ENCODE measurements at regions not wholly inside any gene's neighbourhood (a gene's known extent, or its start where the extent isn't known, plus 50 kb on each side); places are given as distances from the start of the nearest gene placed in this dataset.

- no peak for DNase-seq (ENCODE audit: low read depth in 4 of 6, low spot score in 6 of 6)
- Histone ChIP-seq H3K9me3 (ENCODE audit: control insufficient read depth, insufficient read depth, low read length) (no peaks in the 10 kb centered on the region), H3K27me3 (ENCODE audit: control insufficient read depth, insufficient read depth, low read length) (no peaks in the 10 kb centered on the region), H3K4me3 (ENCODE audit: low read depth, low read length) (no peak overlapping the region), H3K4me1 (ENCODE audit: control insufficient read depth, insufficient read depth, low read length) (no peaks in the 10 kb centered on the region), H3K27ac (ENCODE audit: low read depth, low read length) (no peak overlapping the region), H3K36me3 (ENCODE audit: control insufficient read depth, insufficient read depth, low read length) (no peaks in the 10 kb centered on the region)
- 90% methylated on average over 1 of the region's 3 CpGs for WGBS (ENCODE audit: insufficient coverage)
Measured at GRCh38 chr6:81847866-81848265, 95.4 kb upstream of the TENT5A start.

GRCh38 chr6:81844686-81845085 is 92.2 kb upstream of the TENT5A start:
- no peak for DNase-seq (ENCODE audit: low read depth in 4 of 6, low spot score in 6 of 6)
- H3K9me3 ChIP-seq (ENCODE audit: control insufficient read depth, insufficient read depth, low read length): no peaks in the 10 kb centered on the region
- no peaks in the 10 kb centered on the region for H3K36me3 ChIP-seq (ENCODE audit: control insufficient read depth, insufficient read depth, low read length)
- H3K4me3 ChIP-seq (ENCODE audit: low read depth, low read length): no peak overlapping the region
- H3K27me3 ChIP-seq (ENCODE audit: control insufficient read depth, insufficient read depth, low read length): no peaks in the 10 kb centered on the region
- H3K27ac ChIP-seq (ENCODE audit: low read depth, low read length): no peak overlapping the region
- H3K4me1 ChIP-seq (ENCODE audit: control insufficient read depth, insufficient read depth, low read length): no peaks in the 10 kb centered on the region
- no CpG with 5 or more reads among the region's 2 CpGs for WGBS (ENCODE audit: insufficient coverage)

GRCh38 chr6:81843302-81843701 is 90.8 kb upstream of the TENT5A start:
- no CpG with 5 or more reads among the region's 2 CpGs for WGBS (ENCODE audit: insufficient coverage)
- H3K27me3 ChIP-seq (ENCODE audit: control insufficient read depth, insufficient read depth, low read length): no peaks in the 10 kb centered on the region
- no peaks in the 10 kb centered on the region for H3K4me1 ChIP-seq (ENCODE audit: control insufficient read depth, insufficient read depth, low read length)
- H3K27ac ChIP-seq (ENCODE audit: low read depth, low read length): no peak overlapping the region
- H3K9me3 ChIP-seq (ENCODE audit: control insufficient read depth, insufficient read depth, low read length): no peaks in the 10 kb centered on the region
- H3K36me3 ChIP-seq (ENCODE audit: control insufficient read depth, insufficient read depth, low read length): no peaks in the 10 kb centered on the region
- H3K4me3 ChIP-seq (ENCODE audit: low read depth, low read length): no peak overlapping the region
- DNase-seq (ENCODE audit: low read depth in 4 of 6, low spot score in 6 of 6): no peak

- H3K36me3 ChIP-seq (ENCODE audit: control insufficient read depth, insufficient read depth, low read length): no peaks in the 10 kb centered on the region
- no peak overlapping the region for H3K4me3 ChIP-seq (ENCODE audit: low read depth, low read length)
- H3K27me3 ChIP-seq (ENCODE audit: control insufficient read depth, insufficient read depth, low read length): no peaks in the 10 kb centered on the region
- H3K27ac ChIP-seq (ENCODE audit: low read depth, low read length): no peak overlapping the region
- peak in 1 of 6 donors; percentile 26 for DNase-seq (ENCODE audit: low read depth in 4 of 6, low spot score in 6 of 6)
- no peaks in the 10 kb centered on the region for H3K4me1 ChIP-seq (ENCODE audit: control insufficient read depth, insufficient read depth, low read length)
- no peaks in the 10 kb centered on the region for H3K9me3 ChIP-seq (ENCODE audit: control insufficient read depth, insufficient read depth, low read length)
Measured at GRCh38 chr6:81842254-81842653, 89.8 kb upstream of the TENT5A start.

GRCh38 chr6:81838724-81839426 is 86.4 kb upstream of the TENT5A start:
- Histone ChIP-seq H3K27ac (ENCODE audit: low read depth, low read length) (no peak overlapping the region), H3K27me3 (ENCODE audit: control insufficient read depth, insufficient read depth, low read length) (no peaks in the 10 kb centered on the region), H3K4me3 (ENCODE audit: low read depth, low read length) (no peak overlapping the region), H3K4me1 (ENCODE audit: control insufficient read depth, insufficient read depth, low read length) (no peaks in the 10 kb centered on the region), H3K36me3 (ENCODE audit: control insufficient read depth, insufficient read depth, low read length) (no peaks in the 10 kb centered on the region), H3K9me3 (ENCODE audit: control insufficient read depth, insufficient read depth, low read length) (no peaks in the 10 kb centered on the region)
- no peak for DNase-seq (ENCODE audit: low read depth in 4 of 6, low spot score in 6 of 6)
- WGBS (ENCODE audit: insufficient coverage): no CpG with 5 or more reads among the region's 1 CpG

- H3K36me3 ChIP-seq (ENCODE audit: control insufficient read depth, insufficient read depth, low read length): no peaks in the 10 kb centered on the region
- no peaks in the 10 kb centered on the region for H3K9me3 ChIP-seq (ENCODE audit: control insufficient read depth, insufficient read depth, low read length)
- H3K4me3 ChIP-seq (ENCODE audit: low read depth, low read length): no peak overlapping the region
- DNase-seq (ENCODE audit: low read depth in 4 of 6, low spot score in 6 of 6): no peak
- no peak overlapping the region for H3K27ac ChIP-seq (ENCODE audit: low read depth, low read length)
- no CpG with 5 or more reads among the region's 4 CpGs for WGBS (ENCODE audit: insufficient coverage)
- no peaks in the 10 kb centered on the region for H3K4me1 ChIP-seq (ENCODE audit: control insufficient read depth, insufficient read depth, low read length)
- no peaks in the 10 kb centered on the region for H3K27me3 ChIP-seq (ENCODE audit: control insufficient read depth, insufficient read depth, low read length)
Measured at GRCh38 chr6:81838031-81838430, 85.5 kb upstream of the TENT5A start.

GRCh38 chr6:81834141-81834681 is 81.7 kb upstream of the TENT5A start:
- Histone ChIP-seq H3K4me3 (ENCODE audit: low read depth, low read length) (no peak overlapping the region), H3K4me1 (ENCODE audit: control insufficient read depth, insufficient read depth, low read length) (no peaks in the 10 kb centered on the region), H3K27me3 (ENCODE audit: control insufficient read depth, insufficient read depth, low read length) (no peaks in the 10 kb centered on the region), H3K36me3 (ENCODE audit: control insufficient read depth, insufficient read depth, low read length) (no peaks in the 10 kb centered on the region), H3K9me3 (ENCODE audit: control insufficient read depth, insufficient read depth, low read length) (no peaks in the 10 kb centered on the region), H3K27ac (ENCODE audit: low read depth, low read length) (no peak overlapping the region)
- DNase-seq (ENCODE audit: low read depth in 4 of 6, low spot score in 6 of 6): no peak
- WGBS (ENCODE audit: insufficient coverage): 93% methylated on average over 2 of the region's 5 CpGs

GRCh38 chr6:81832304-81832703 is 79.8 kb upstream of the TENT5A start:
- no CpG with 5 or more reads among the region's 4 CpGs for WGBS (ENCODE audit: insufficient coverage)
- Histone ChIP-seq H3K36me3 (ENCODE audit: control insufficient read depth, insufficient read depth, low read length) (no peaks in the 10 kb centered on the region), H3K27ac (ENCODE audit: low read depth, low read length) (no peak overlapping the region), H3K27me3 (ENCODE audit: control insufficient read depth, insufficient read depth, low read length) (no peaks in the 10 kb centered on the region), H3K4me3 (ENCODE audit: low read depth, low read length) (no peak overlapping the region), H3K4me1 (ENCODE audit: control insufficient read depth, insufficient read depth, low read length) (no peaks in the 10 kb centered on the region), H3K9me3 (ENCODE audit: control insufficient read depth, insufficient read depth, low read length) (no peaks in the 10 kb centered on the region)
- no peak for DNase-seq (ENCODE audit: low read depth in 4 of 6, low spot score in 6 of 6)

GRCh38 chr6:81831274-81831673 is 78.8 kb upstream of the TENT5A start:
- WGBS (ENCODE audit: insufficient coverage): 63% methylated on average over 2 of the region's 5 CpGs
- no peaks in the 10 kb centered on the region for H3K4me1 ChIP-seq (ENCODE audit: control insufficient read depth, insufficient read depth, low read length)
- H3K9me3 ChIP-seq (ENCODE audit: control insufficient read depth, insufficient read depth, low read length): no peaks in the 10 kb centered on the region
- peak in 1 of 6 donors; percentile 22 for DNase-seq (ENCODE audit: low read depth in 4 of 6, low spot score in 6 of 6)
- no peak overlapping the region for H3K4me3 ChIP-seq (ENCODE audit: low read depth, low read length)
- no peak overlapping the region for H3K27ac ChIP-seq (ENCODE audit: low read depth, low read length)
- no peaks in the 10 kb centered on the region for H3K27me3 ChIP-seq (ENCODE audit: control insufficient read depth, insufficient read depth, low read length)
- no peaks in the 10 kb centered on the region for H3K36me3 ChIP-seq (ENCODE audit: control insufficient read depth, insufficient read depth, low read length)

- Histone ChIP-seq H3K27ac (ENCODE audit: low read depth, low read length) (no peak overlapping the region), H3K9me3 (ENCODE audit: control insufficient read depth, insufficient read depth, low read length) (no peaks in the 10 kb centered on the region), H3K27me3 (ENCODE audit: control insufficient read depth, insufficient read depth, low read length) (no peaks in the 10 kb centered on the region), H3K4me1 (ENCODE audit: control insufficient read depth, insufficient read depth, low read length) (no peaks in the 10 kb centered on the region), H3K4me3 (ENCODE audit: low read depth, low read length) (no peak overlapping the region), H3K36me3 (ENCODE audit: control insufficient read depth, insufficient read depth, low read length) (no peaks in the 10 kb centered on the region)
- WGBS (ENCODE audit: insufficient coverage): no CpG with 5 or more reads among the region's 1 CpG
- no peak for DNase-seq (ENCODE audit: low read depth in 4 of 6, low spot score in 6 of 6)
Measured at GRCh38 chr6:81826784-81827183, 74.3 kb upstream of the TENT5A start.

Data from spinal cord (tissue), 9 donors.